GM19023 (cell line): ENCODE measurements at regions not wholly inside any gene's neighbourhood (a gene's known extent, or its start where the extent isn't known, plus 50 kb on each side); places are given as distances from the start of the nearest gene placed in this dataset.

ENCODE experiments used
- ATAC-seq: cut with Tn5 transposase; IDR thresholded peaks from one replicate; pipeline ENCODE4 v1.9.1; 2021; ENCODE audit warnings: mild to moderate bottlenecking, moderate library complexity; ENCODE audit not compliant: unreplicated experiment

- no peak for ATAC-seq
Measured at GRCh38 chr2:152883951-152884487, 165.6 kb downstream of the ARL6IP6 start.

DNA sequence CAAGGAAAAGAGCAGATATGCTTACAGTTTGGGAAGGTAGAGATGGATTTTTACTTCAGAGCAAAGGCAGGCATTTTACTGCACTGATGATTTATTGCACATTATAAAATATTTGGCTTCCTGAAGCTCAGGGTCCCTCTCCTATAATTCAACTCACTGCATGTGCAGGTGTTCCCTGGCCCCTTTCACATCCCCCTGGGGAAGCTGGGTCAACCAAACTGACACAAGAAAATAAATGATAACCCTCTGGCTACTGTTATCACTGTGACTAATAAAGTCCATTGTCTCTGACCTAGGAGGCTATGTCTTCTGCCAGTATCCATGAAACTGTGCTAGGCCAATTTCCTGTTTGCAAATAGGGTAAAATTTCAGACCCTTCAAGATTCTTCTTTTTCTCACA lies 163.1 kb downstream of the ARL6IP6 start:
- no peak for ATAC-seq

DNA sequence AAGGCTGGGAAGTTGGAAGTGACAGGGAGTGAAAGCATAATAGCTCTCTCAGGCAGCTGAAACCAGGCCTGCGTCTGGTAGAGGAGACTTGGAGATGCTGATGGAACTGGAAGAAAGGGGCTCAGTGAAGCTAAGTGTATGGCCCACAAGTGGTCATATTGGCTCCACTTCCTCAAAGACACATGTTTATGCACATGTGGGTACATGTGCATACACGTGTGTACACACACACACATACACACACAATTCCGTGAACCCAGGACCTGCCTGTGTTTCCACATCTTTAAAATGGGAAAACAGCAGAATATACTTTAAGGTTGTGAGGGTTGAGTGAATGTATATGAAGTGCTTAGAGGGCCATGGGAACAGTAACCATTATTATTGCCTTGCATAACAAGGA lies 160.9 kb downstream of the ARL6IP6 start:
- no peak for ATAC-seq

DNA sequence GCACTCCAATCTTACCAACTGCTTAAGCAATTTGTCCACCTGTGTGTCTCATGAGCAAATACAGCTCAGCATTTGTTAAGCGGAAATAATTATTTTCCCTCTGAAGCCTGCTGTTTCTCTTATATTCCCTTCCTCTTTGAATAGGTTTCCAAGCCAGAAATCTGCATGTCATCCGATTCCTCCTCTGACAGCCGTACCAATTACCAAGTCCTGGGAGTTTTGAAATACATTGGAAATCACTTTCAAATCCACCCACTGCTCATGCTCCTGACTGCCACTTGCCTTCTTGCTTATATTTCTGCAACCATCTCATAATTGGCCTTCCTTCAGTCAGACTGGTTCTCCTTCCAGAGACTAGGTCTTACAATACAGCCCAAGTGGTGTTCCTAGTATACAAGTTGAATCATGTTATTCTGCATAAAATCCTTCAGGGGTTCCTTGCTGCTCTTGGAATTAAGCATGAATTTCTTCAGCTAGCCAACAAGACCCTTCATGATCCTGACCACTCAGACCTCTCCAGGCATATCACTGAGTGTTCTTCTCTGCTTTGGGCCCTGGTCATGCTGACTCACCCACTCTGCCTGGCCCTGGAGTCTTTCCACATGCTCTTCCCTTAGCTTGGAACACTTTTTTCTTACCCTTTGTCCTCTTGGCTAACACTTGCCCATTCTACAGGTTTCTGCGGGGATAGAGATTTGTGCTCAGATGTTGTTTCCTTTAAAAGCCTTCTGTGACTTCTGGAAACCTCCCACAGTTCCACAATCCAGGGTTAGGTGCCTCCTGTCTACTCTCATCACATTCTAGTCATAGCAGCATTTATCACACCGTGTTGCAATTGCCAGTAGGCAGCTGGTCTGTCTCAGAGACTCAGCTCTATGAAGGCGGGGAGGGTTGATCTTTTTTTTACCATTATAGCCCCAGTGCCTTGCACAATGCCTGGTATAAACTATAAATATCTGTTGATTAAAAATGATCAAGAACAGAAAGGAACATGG lies 157.6 kb downstream of the ARL6IP6 start:
- ATAC-seq, result no peak

DNA sequence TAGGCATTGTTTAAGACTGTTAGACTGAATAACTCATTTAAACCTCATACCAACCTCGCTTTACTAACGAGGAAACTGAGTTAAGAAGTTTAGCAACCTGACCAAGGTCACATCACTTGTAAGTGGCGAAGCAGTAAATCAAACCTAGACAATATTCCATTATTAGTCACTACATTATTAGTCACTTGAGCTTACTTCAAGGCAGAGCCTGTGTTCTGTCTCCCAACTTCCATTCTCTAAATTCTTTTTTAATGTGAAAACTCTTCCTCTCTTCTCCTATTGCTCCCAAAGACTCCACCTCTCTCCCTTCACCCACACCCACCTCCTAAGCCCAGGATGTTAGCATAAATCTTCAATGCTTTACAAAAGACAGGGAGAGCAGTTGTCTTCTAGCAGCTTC lies 156.5 kb downstream of the ARL6IP6 start:
- ATAC-seq, result no peak

- no peak for ATAC-seq
Measured at GRCh38 chr2:152870239-152870638, 151.8 kb downstream of the ARL6IP6 start.

DNA sequence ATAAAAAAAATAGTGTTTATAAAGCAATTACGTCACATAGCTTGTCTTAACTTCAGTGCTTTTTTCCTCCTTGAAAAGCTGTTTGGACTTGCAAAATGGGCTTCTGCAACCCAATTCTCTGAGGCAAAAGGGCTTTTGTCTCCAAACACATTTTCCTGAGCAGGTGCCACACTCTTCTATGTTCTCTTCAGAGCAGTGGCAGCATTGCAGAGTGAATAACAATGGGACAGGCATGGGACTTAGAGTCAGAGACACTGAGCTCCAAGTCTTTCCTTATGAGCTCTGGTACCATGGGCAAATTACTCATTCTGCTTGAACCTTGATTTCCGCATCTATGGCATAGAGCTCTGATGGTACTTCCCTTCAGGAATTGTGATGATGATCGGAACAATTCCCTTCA lies 149.0 kb downstream of the ARL6IP6 start:
- ATAC-seq, result no peak

- ATAC-seq, result no peak
Measured at GRCh38 chr2:152864601-152865149, 146.3 kb downstream of the ARL6IP6 start.

GRCh38 chr2:152863826-152864225 lies 145.4 kb downstream of the ARL6IP6 start:
- ATAC-seq, result no peak

- ATAC-seq, result no peak
Measured at GRCh38 chr2:152861349-152861942, 143.0 kb downstream of the ARL6IP6 start.

DNA sequence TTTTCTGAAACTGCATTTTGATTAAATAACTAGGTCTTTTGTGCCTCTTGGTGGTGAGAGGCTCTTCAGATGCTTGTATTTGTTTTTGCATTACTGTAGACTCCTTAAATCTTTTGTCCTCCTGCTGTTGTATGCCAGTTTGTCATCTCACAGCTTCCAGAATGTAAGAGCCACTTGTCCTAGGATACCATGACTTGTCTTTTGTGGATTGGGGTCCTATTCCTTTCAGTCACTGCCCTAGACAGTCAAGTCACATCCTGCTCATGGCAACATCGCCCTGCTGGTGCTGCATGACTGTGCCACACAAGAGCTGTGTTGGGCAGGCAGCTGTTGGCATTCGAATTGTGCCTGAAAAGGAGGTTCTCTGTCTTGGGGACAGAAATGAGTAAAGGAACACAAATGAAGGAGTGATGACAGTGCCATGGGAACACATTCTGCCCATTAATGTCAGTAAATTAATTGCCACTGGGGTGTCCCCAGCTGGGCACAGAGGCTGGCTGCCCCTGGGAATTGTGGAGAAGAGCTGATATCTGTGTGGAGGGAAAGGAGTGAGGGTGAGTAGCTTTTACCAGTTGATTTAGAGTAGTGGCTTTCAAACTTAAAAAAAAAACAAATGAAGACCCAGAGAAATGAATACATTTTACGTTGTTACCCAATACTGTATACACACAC lies 140.3 kb downstream of the ARL6IP6 start:
- ATAC-seq, result no peak

- ATAC-seq, result no peak
Measured at GRCh38 chr2:152846697-152847470, 128.5 kb downstream of the ARL6IP6 start.

GRCh38 chr2:152835674-152836073 lies 117.3 kb downstream of the ARL6IP6 start:
- no peak for ATAC-seq

DNA sequence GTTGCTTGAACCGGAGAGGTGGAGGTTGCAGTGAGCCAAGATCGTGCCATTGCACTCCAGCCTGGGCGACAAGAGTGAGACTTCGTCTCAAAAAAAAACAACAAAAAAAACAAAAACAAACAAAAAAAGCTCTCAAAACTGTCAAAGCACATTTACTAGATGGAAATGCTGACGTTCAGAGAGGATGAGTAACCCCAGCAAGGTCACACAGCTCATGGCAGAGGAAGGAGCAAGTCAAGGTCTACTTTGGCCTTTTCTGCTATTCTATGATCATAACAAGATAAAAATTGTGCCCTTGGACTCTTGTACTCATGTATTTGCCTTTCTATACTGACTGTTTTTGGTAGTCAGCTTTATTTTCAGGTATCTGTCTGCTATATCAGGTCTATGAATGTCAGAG lies 109.5 kb downstream of the ARL6IP6 start:
- ATAC-seq, result no peak

DNA sequence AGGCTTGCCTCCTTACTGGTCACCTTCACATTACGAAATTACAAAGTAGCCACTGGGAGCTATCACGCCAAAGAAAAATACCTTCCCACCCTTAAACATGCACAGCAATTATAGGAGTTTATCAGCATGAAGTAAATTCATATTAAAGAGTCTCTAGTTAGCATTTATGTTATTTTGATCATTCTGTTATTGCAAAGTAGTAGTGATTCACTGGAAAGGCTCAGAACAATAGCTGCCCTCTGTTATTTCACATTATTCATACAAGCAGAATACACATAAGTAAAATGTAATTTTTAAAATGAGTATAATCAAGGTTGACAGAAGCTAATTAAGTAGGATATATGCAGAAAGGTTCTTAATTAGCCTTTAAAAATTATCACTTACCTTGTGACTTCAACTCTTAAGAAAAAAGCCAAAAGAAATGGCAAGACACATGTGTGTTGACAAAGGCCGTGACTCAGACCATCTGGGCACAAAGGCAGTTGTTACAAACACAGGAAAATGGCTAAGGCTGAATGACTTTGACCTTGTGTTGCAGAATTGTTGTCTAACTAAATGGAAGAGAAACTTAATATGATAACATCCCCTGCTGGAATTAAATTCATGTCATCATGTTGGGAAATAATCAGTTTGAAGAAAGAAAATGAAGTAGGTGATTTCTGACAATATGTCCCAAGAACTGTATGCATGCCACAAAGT lies 108.3 kb downstream of the ARL6IP6 start:
- ATAC-seq, result no peak

DNA sequence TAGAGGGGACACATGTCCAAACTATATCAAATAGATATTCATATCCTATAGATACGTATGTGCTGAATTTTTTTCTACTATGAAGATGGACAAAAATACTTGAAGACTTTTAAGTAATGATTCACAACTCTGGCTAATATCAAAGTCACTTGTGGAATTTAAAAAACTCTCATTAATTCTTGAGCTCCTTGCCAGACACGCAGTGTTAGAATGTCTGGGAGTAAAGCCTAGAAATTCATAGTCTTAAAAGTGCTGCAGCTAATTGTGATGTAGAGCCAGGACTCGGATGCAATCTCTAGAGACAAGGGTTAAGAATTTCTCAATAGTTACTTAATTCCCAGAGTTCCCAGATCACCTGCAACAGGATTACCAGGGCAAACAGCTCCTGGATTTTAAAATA lies 107.4 kb downstream of the ARL6IP6 start:
- ATAC-seq, result no peak

- ATAC-seq, result no peak
Measured at GRCh38 chr2:152823905-152824304, 105.5 kb downstream of the ARL6IP6 start.

DNA sequence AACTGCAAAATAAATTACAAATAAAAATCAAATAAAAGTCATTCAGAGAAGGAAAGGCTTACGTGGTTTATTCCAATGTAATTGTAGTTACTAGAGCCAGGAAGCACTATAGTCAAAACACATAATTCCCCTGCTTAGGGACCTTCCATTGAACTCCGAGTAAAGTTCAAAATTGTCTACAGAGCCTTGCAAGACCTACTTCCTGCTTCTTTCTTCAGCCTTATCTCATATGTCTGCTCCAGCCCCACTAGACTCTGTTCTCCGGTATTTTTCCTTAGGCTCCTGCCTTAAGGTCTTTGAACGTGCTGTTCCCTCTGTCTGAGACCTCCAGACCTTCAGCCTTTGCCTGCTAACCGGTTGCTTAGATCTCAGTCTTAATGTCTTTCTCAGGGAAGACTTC lies 104.3 kb downstream of the ARL6IP6 start:
- ATAC-seq, result no peak

DNA sequence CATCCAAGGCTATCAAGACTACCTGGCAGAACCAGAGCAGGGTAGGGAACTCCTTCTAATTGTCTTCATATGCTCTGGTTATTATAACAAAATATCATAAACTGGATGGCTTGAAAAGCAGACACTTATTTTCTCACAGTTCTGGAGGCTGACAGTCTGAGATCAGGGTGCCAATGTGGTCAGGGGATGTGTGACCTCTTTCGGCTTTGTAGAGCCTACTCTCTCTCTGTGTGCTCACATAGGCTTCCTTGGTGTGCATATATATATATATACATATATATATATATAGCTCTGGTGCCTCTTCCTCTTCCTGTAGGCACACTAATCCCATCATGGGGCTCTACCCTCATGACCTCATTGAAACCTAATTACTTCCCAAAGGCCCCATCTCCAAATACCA lies 101.6 kb downstream of the ARL6IP6 start:
- no peak for ATAC-seq
